GM12878 (cell line): ENCODE measurements at regions not wholly inside any gene's neighbourhood (a gene's known extent, or its start where the extent isn't known, plus 50 kb on each side); places are given as distances from the start of the nearest gene placed in this dataset.

Experiments
- ATAC-seq: fragments of 200-7000 bp; cut with Tn5 transposase; 3 replicates; pipeline ENCODE4 v1.9.1; 2020; ENCODE audit warnings: mild to moderate bottlenecking, moderate library complexity
- BruUV-seq: library from RNA; stranded (reverse); fragments of 400-500 nt; replicated peaks from 2 replicates; lab custom pipeline; 2021; lab: Mats Ljungman, UMichigan
- CTCF ChIA-PET: fragments of 300-600 bp; sonication (Branson Sonifier 250); formaldehyde crosslinking; extraction: SDS; loops from one replicate; lab custom pipeline; 2021; ENCODE audit warnings: inconsistent platforms; lab: Yijun Ruan, JAX
- POLR2A ChIA-PET: fragments of 350-600 bp; formaldehyde crosslinking; extraction: SDS; loops from one replicate; lab custom pipeline; 2021; ENCODE audit warnings: inconsistent platforms; lab: Charles Lee
- RAD21 ChIA-PET: fragments of 300-600 bp; sonication (Branson Sonifier 250); formaldehyde crosslinking; loops from one replicate; lab custom pipeline; 2023; ENCODE audit warnings: antibody characterized with exemption; ENCODE audit not compliant: unreplicated experiment; lab: Charles Lee
- SMC1A ChIA-PET: fragments of 300-600 bp; sonication (Branson Sonifier 250); formaldehyde crosslinking; loops from one replicate; lab custom pipeline; 2023; ENCODE audit not compliant: unreplicated experiment, uncharacterized antibody; lab: Charles Lee
- DNase-seq: peaks from one replicate; pipeline ENCODE4 v3.0.0-alpha.2; 2011; ENCODE audit warnings: low read depth, low spot score
- FAIRE-seq: peaks from 3 replicates; lab custom pipeline; 2011; peaks lifted over from hg19 to GRCh38; lab: Jason Lieb, UNC
- H2AFZ ChIP-seq: 2 replicates; pipeline ENCODE4 v1.6.0; 2011; ENCODE audit warnings: low read depth, low read length, control low read depth; ENCODE audit not compliant: control insufficient read depth
- H3K27ac ChIP-seq: 2 replicates; pipeline ENCODE4 v1.5.1; 2011; ENCODE audit warnings: control low read depth; ENCODE audit not compliant: control insufficient read depth, insufficient read depth
- H3K27me3 ChIP-seq, 2 experiments: replicated peaks in 1 of 2; 2 replicates each; pipeline versions ENCODE4 v1.6.0 to v1.6.1; 2011; ENCODE audit warnings: low read length in 1 of 2; ENCODE audit not compliant: control insufficient read depth in 2 of 2, insufficient read depth in 2 of 2
- H3K36me3 ChIP-seq, 2 experiments: 2 replicates each; pipeline ENCODE4 v1.5.1; 2011; ENCODE audit warnings: low read length in 1 of 2; ENCODE audit not compliant: control insufficient read depth in 2 of 2, insufficient read depth in 2 of 2
- H3K4me1 ChIP-seq: 2 replicates; pipeline ENCODE4 v1.6.1; 2011; ENCODE audit warnings: mild to moderate bottlenecking, low read length, moderate library complexity, mixed read lengths; ENCODE audit not compliant: control insufficient read depth, insufficient read depth
- H3K4me2 ChIP-seq: 2 replicates; pipeline ENCODE4 v1.6.0; 2011; ENCODE audit warnings: control low read depth; ENCODE audit not compliant: control insufficient read depth, insufficient read depth
- H3K4me3 ChIP-seq: fragments of 200-600 bp; sonication (generic); 2 replicates; pipeline ENCODE4 v1.5.1; 2016
- H3K79me2 ChIP-seq: 2 replicates; pipeline ENCODE4 v1.6.0; 2011; ENCODE audit warnings: low read length; ENCODE audit not compliant: control insufficient read depth, insufficient read depth
- H3K9ac ChIP-seq: 2 replicates; pipeline ENCODE4 v1.8.0; 2011; ENCODE audit warnings: low read length, control low read depth, mixed read lengths; ENCODE audit not compliant: control insufficient read depth, insufficient read depth
- H3K9me3 ChIP-seq: replicated peaks from 3 replicates; pipeline ENCODE4 v1.5.1; 2011; ENCODE audit warnings: mild to moderate bottlenecking, low read length; ENCODE audit not compliant: control insufficient read depth, insufficient read depth
- H4K20me1 ChIP-seq: 2 replicates; pipeline ENCODE4 v1.6.0; 2011; ENCODE audit not compliant: control insufficient read depth, insufficient read depth
- IRF4 ChIP-seq: IDR thresholded peaks from 2 replicates; pipeline ENCODE4 v1.6.1; 2011; ENCODE audit warnings: low read depth, low read length
- WGBS: methylation state at CpG from one replicate; pipeline ENCODE4 v1.1.6; 2016; ENCODE audit warnings: low lambda C conversion rate; ENCODE audit not compliant: insufficient replicate concordance, insufficient coverage; ENCODE audit errors: missing lambda C conversion rate; 5-methylcytosine and 5-hydroxymethylcytosine counted together
- in situ Hi-C: fragments of 300-500 bp; cut with MboI; formaldehyde crosslinking; loops from 9 replicates; pipeline ENCODE4 v1.14.3; 2018; ENCODE audit warnings: mixed read lengths
- intact Hi-C: fragments of 100-400 bp; cut with micrococcal nuclease; formaldehyde crosslinking; loops from one replicate; pipeline ENCODE4 v1.14.2; 2022; ENCODE audit not compliant: unreplicated experiment
- TF ChIP-seq, protein P1 (sequence below): IDR thresholded peaks from 2 replicates; pipeline ENCODE4 v1.6.1; 2012; ENCODE audit warnings: improper control_type of control experiment, low read depth, low read length; ENCODE audit not compliant: insufficient replicate concordance
- TF ChIP-seq, protein P2 (sequence below): IDR thresholded peaks from 2 replicates; pipeline ENCODE4 v1.6.1; 2012; ENCODE audit warnings: low read depth, low read length, improper control_type of control experiment

DNA sequence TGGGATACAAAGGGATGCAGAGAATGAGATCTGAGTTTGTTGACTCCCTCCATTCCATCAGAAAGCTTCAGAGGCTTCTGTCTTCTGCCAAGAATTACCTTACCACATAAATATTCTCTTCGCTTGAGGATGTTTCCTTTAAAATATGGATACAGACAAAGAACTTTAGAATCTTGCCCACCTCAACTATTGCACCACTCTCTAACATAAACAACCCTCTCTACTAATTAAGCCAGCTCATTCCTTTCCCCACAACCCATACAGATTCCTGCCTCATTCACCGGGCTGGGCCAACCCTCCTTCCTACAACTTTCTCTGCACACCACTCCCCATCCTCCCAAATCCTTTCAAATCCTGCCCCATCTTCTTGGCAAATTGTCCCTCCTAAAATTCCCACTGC lies 315.8 kb downstream of the RAB28 start:
- CTCF ChIA-PET, result no interaction called here
- no peak for ATAC-seq
- no peaks in the 10 kb centered on the region for H3K79me2 ChIP-seq
- TF ChIP-seq, protein P1, sequence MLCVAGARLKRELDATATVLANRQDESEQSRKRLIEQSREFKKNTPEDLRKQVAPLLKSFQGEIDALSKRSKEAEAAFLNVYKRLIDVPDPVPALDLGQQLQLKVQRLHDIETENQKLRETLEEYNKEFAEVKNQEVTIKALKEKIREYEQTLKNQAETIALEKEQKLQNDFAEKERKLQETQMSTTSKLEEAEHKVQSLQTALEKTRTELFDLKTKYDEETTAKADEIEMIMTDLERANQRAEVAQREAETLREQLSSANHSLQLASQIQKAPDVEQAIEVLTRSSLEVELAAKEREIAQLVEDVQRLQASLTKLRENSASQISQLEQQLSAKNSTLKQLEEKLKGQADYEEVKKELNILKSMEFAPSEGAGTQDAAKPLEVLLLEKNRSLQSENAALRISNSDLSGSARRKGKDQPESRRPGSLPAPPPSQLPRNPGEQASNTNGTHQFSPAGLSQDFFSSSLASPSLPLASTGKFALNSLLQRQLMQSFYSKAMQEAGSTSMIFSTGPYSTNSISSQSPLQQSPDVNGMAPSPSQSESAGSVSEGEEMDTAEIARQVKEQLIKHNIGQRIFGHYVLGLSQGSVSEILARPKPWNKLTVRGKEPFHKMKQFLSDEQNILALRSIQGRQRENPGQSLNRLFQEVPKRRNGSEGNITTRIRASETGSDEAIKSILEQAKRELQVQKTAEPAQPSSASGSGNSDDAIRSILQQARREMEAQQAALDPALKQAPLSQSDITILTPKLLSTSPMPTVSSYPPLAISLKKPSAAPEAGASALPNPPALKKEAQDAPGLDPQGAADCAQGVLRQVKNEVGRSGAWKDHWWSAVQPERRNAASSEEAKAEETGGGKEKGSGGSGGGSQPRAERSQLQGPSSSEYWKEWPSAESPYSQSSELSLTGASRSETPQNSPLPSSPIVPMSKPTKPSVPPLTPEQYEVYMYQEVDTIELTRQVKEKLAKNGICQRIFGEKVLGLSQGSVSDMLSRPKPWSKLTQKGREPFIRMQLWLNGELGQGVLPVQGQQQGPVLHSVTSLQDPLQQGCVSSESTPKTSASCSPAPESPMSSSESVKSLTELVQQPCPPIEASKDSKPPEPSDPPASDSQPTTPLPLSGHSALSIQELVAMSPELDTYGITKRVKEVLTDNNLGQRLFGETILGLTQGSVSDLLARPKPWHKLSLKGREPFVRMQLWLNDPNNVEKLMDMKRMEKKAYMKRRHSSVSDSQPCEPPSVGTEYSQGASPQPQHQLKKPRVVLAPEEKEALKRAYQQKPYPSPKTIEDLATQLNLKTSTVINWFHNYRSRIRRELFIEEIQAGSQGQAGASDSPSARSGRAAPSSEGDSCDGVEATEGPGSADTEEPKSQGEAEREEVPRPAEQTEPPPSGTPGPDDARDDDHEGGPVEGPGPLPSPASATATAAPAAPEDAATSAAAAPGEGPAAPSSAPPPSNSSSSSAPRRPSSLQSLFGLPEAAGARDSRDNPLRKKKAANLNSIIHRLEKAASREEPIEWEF, result no peak
- TF ChIP-seq IRF4, result no peak
- TF ChIP-seq, protein P2, sequence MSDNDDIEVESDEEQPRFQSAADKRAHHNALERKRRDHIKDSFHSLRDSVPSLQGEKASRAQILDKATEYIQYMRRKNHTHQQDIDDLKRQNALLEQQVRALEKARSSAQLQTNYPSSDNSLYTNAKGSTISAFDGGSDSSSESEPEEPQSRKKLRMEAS, result no peak
- TF ChIP-seq, all 136 proteins: peak for 0
- no peaks in the 10 kb centered on the region for H4K20me1 ChIP-seq
- RAD21 ChIA-PET, result no interaction called here
- FAIRE-seq, result no peak
- no peak overlapping the region for H2AFZ ChIP-seq
- no peak overlapping the region for H3K4me3 ChIP-seq
- no peak overlapping the region for H3K4me2 ChIP-seq
- no peak overlapping the region for H3K27ac ChIP-seq
- H3K36me3 ChIP-seq, result no peaks in the 10 kb centered on the region
- no peak for DNase-seq
- intact Hi-C loops (no loop called here), in situ Hi-C loops (no loop called here)
- 22% methylated on average over 2 of the region's 2 CpGs for WGBS
- BruUV-seq, result no TSS peak
- no peaks in the 10 kb centered on the region for H3K9me3 ChIP-seq
- POLR2A ChIA-PET, result no interaction called here
- H3K27me3 ChIP-seq, result no peaks in the 10 kb centered on the region
- SMC1A ChIA-PET, result no interaction called here
- H3K9ac ChIP-seq, result no peak overlapping the region
- H3K4me1 ChIP-seq, result no peaks in the 10 kb centered on the region
